Mucosa of descending colon (tissue), 3 donors: ENCODE measurements at regions not wholly inside any gene's neighbourhood (a gene's known extent, or its start where the extent isn't known, plus 50 kb on each side); places are given as distances from the start of the nearest gene placed in this dataset.

Experiments
- ATAC-seq: fragments of 200-7000 bp; cut with Tn5 transposase; one replicate; pipeline ENCODE4 v1.9.1; 2020; ENCODE audit warnings: mild to moderate bottlenecking, moderate library complexity
- DNase-seq, 3 donors: peaks; one replicate each; pipeline ENCODE4 v3.0.0-alpha.2; 2020
- H3K36me3 ChIP-seq: fragments of 200-600 bp; one replicate; pipeline ENCODE4 v1.8.0; 2021; ENCODE audit warnings: low read depth, mild to moderate bottlenecking
- H3K4me1 ChIP-seq: fragments of 200-600 bp; one replicate; pipeline ENCODE4 v1.8.0; 2021; ENCODE audit warnings: low read depth, mild to moderate bottlenecking
- H3K4me3 ChIP-seq: fragments of 200-600 bp; one replicate; pipeline ENCODE4 v1.8.0; 2021; ENCODE audit warnings: mild to moderate bottlenecking
- H3K9me3 ChIP-seq: fragments of 200-600 bp; one replicate; pipeline ENCODE4 v1.8.0; 2021; ENCODE audit warnings: mild to moderate bottlenecking
- intact Hi-C, 2 donors: fragments of 100-400 bp; cut with DNase I in 1 of 2; cut with micrococcal nuclease in 1 of 2; formaldehyde crosslinking; loops; one replicate each; pipeline versions ENCODE4 v1.11.0 to v1.11.1; 2022; cut with DNase I, micrococcal nuclease
- TF ChIP-seq, protein P1 (sequence below): fragments of 200-600 bp; IDR thresholded peaks from one replicate; pipeline ENCODE4 v1.8.0; 2022; ENCODE audit warnings: antibody characterized with exemption, mild to moderate bottlenecking
- donor health status: DM: no; HTN: no; CAD: no; lungs with moderate emphysema.
- donor health status: DM: no; HTN: no; CAD: no.
- donor health status: DM: no; HTN: yes; CAD: no.

DNA sequence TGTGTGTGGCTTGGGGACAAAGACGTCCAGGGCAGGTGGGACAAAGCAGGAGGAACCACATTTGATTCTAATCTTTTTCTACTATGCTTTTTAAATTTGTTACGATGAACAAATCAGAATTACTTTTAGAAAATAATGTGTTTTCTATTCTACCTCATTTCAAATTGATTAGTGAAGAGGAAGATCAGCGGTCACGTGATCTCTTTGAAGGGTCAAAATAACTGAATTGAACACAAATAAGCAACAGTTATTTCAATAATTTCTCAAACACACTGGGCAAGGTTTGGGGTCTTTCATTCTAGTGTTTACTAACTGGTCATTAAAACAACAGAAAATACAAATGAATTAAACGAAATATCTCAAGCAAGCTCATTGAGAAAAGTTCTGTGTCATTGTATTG lies 773.0 kb upstream of the IGFBP3 start:
- no peak for ATAC-seq
- no peak overlapping the region for H3K4me3 ChIP-seq

DNA sequence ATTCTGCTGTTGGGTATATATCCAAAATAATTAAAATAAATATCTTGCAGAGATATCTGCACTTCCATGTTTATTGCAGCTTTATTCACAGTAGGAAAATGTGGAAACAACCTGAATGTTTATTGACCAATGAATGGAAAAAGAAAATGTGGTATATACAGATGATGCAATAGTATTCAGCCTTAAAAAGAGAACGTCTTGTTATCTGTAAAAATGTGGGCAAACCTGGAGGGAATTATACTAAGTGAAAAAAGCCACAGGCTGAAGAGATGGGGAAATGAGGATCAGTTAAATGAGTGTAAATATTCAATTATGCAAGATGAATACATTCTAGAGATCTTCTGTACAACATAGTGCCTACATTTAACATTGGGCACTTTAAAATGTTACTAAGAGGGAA lies 766.1 kb upstream of the IGFBP3 start:
- H3K36me3 ChIP-seq = no peaks in the 10 kb centered on the region
- TF ChIP-seq, protein P1, sequence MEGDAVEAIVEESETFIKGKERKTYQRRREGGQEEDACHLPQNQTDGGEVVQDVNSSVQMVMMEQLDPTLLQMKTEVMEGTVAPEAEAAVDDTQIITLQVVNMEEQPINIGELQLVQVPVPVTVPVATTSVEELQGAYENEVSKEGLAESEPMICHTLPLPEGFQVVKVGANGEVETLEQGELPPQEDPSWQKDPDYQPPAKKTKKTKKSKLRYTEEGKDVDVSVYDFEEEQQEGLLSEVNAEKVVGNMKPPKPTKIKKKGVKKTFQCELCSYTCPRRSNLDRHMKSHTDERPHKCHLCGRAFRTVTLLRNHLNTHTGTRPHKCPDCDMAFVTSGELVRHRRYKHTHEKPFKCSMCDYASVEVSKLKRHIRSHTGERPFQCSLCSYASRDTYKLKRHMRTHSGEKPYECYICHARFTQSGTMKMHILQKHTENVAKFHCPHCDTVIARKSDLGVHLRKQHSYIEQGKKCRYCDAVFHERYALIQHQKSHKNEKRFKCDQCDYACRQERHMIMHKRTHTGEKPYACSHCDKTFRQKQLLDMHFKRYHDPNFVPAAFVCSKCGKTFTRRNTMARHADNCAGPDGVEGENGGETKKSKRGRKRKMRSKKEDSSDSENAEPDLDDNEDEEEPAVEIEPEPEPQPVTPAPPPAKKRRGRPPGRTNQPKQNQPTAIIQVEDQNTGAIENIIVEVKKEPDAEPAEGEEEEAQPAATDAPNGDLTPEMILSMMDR = no peak
- no peak overlapping the region for H3K4me3 ChIP-seq
- no peak for DNase-seq
- intact Hi-C loops = no loop called here
- no peaks in the 10 kb centered on the region for H3K4me1 ChIP-seq
- no peaks in the 10 kb centered on the region for H3K9me3 ChIP-seq
- no peak for ATAC-seq

More for the DNA sequence above, 773.0 kb upstream of the IGFBP3 start:
- DNase-seq = no peak
- Histone ChIP-seq H3K4me1 (no peaks in the 10 kb centered on the region), H3K9me3 (no peaks in the 10 kb centered on the region), H3K36me3 (no peaks in the 10 kb centered on the region)
- intact Hi-C loops = no loop called here
- TF ChIP-seq, protein P1 = no peak

GRCh38 chr7:46685051-46685450 lies 764.0 kb upstream of the IGFBP3 start:
- ATAC-seq (no peak), DNase-seq (no peak)
- TF ChIP-seq, protein P1 = no peak
- Histone ChIP-seq H3K4me1 (no peaks in the 10 kb centered on the region), H3K4me3 (no peak overlapping the region), H3K36me3 (no peaks in the 10 kb centered on the region), H3K9me3 (no peaks in the 10 kb centered on the region)
- intact Hi-C loops = no loop called here

DNA sequence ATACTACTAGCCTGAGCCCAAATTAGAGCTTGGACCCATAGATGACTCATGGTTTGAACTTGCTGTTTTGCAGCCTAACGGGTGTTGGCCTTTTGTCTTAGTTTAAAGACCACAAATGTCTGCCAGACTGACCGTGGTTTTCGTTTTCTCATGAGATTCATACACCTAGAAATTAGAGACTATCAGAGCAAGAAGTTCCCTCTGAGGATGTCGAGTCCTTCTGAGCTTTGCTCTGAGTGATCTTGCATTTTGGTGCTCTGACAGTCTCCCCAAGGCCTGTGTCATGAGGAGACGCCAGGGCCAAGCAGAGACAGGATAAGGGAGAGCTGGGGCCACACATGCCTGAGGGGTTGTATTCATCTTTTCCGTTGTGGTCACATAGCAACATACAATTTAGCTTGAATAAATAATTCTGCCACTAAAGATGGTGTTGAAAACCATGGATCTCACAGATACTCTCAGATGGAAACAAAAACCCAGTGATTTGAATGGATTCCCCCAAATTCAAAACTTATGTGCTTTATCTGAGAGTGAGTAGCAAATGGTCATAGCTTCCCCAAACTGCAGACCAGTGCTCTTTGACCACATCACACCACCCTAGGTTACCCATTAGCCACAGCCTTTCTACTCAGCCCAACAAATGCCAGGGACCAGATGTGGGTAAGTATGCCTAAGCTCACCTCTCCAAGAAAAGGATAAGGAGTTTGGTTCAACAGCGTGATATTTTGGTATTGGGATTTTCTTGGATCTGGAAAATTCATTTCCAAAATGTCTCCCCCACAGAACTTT lies 762.0 kb upstream of the IGFBP3 start:
- no peaks in the 10 kb centered on the region for H3K4me1 ChIP-seq
- no peaks in the 10 kb centered on the region for H3K36me3 ChIP-seq
- intact Hi-C loops = no loop called here
- TF ChIP-seq, protein P1 = no peak
- H3K4me3 ChIP-seq = no peak overlapping the region
- ATAC-seq (no peak), DNase-seq (no peak)
- no peaks in the 10 kb centered on the region for H3K9me3 ChIP-seq

GRCh38 chr7:46681865-46682503 lies 760.9 kb upstream of the IGFBP3 start:
- TF ChIP-seq, protein P1 = no peak
- Histone ChIP-seq H3K9me3 (no peaks in the 10 kb centered on the region), H3K36me3 (no peaks in the 10 kb centered on the region), H3K4me3 (no peak overlapping the region), H3K4me1 (no peaks in the 10 kb centered on the region)
- intact Hi-C loops = no loop called here
- ATAC-seq = no peak
- DNase-seq = no peak
